HFFc6 (cell line): ENCODE measurements at regions not wholly inside any gene's neighbourhood (a gene's known extent, or its start where the extent isn't known, plus 50 kb on each side); places are given as distances from the start of the nearest gene placed in this dataset.

Experiments
- DNase-seq: peaks from one replicate; pipeline ENCODE4 v3.0.0-alpha.2; 2018
- H3K27ac Mint-ChIP-seq: 2 replicates; pipeline ENCODE4 v1.8.0; 2020; ENCODE audit warnings: mild to moderate bottlenecking, mixed read lengths
- H3K27me3 Mint-ChIP-seq: 2 replicates; pipeline ENCODE4 v1.8.0; 2021; ENCODE audit warnings: mild to moderate bottlenecking, moderate library complexity, mixed read lengths; ENCODE audit not compliant: insufficient read depth
- H3K36me3 Mint-ChIP-seq: 2 replicates; pipeline ENCODE4 v1.8.0; 2021; ENCODE audit warnings: low read depth, mixed read lengths
- H3K4me1 Mint-ChIP-seq: 2 replicates; pipeline ENCODE4 v1.8.0; 2020; ENCODE audit warnings: low read depth, mixed read lengths
- H3K4me3 Mint-ChIP-seq: 2 replicates; pipeline ENCODE4 v1.8.0; 2020; ENCODE audit warnings: mild to moderate bottlenecking, moderate library complexity, mixed read lengths
- H3K9me3 Mint-ChIP-seq: 2 replicates; pipeline ENCODE4 v1.8.0; 2020; ENCODE audit warnings: mild to moderate bottlenecking, mixed read lengths
- TF ChIP-seq, protein P1 (sequence below): fragments of 200-600 bp; sonication (generic); IDR thresholded peaks from 2 replicates; pipeline ENCODE4 v1.5.0; 2021; ENCODE audit warnings: antibody characterized with exemption, mild to moderate bottlenecking

DNA sequence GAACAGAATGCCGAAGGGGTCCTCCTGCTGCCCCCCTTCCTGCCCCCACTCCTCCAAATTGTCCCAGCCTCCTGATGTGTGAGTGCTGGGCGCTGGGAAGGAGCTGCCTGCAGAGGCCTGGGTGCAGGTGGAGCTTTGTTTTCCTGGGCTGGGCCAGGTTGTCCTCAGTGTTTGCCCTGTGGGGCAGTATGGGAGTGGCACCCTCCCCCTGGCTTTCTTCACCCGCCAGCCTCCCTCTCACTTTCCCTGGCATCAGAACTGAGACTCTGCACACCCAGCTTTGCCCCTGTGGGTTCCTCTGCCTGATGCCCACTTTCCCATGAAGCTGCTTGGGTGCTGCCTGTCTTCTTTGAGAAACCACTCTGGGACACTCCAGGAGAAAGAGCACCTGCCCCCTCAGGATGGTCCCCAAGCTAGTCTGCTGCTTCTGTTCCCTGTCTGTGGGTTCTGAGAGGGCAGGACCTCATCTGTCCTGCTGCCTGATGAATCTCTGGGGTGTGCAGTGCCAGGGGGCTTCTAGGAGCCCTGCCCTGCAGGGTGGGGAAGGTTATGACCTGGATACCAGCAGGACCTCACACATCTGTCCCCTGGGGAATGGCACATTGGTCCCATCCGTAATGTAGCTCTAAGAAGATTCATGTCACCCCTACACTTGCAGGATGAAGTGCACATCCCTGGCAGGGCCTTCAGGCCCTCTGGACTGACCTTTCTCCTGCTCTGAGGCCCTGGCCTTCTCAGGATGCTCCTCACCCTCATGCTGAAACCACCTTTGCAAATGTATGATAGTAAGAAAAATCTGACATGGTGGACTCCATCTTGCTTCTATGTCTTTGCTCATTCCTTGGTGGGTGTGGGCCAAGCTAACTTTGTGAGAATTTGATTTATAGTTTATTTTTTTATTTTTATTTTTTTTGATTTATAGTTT is 146.8 kb upstream of the HS6ST1 start:
- Mint-ChIP-seq H3K36me3 (peaks cover 20% of the 10 kb centered on the region; the same call in 1 of the 2 replicates), H3K27ac (no peak overlapping the region), H3K4me3 (no peak overlapping the region), H3K27me3 (peaks cover 6% of the 10 kb centered on the region), H3K4me1 (no peaks in the 10 kb centered on the region), H3K9me3 (peaks cover 30% of the 10 kb centered on the region)
- TF ChIP-seq, protein P1, sequence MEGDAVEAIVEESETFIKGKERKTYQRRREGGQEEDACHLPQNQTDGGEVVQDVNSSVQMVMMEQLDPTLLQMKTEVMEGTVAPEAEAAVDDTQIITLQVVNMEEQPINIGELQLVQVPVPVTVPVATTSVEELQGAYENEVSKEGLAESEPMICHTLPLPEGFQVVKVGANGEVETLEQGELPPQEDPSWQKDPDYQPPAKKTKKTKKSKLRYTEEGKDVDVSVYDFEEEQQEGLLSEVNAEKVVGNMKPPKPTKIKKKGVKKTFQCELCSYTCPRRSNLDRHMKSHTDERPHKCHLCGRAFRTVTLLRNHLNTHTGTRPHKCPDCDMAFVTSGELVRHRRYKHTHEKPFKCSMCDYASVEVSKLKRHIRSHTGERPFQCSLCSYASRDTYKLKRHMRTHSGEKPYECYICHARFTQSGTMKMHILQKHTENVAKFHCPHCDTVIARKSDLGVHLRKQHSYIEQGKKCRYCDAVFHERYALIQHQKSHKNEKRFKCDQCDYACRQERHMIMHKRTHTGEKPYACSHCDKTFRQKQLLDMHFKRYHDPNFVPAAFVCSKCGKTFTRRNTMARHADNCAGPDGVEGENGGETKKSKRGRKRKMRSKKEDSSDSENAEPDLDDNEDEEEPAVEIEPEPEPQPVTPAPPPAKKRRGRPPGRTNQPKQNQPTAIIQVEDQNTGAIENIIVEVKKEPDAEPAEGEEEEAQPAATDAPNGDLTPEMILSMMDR = no peak
- DNase-seq = no peak

DNA sequence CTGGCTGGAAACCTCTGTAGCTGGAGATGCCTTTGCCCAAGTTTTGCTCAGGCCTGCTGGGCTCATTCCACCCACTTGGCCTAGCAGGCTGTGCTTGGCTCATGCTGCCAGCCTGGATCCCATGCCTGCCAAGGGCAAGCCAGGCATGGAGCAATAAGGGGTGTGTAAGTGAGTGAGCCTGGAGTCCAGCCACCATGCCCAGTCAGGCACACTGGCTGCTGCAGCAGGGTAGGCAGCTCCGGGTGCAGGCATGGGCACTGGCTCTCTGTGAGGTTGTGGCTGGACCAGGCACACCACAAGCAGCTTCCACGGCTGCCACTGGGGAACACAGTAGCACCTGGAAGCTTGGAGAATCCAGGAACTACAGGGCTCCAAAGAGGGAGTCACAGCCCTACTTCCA is 147.7 kb upstream of the HS6ST1 start:
- peaks cover 23% of the 10 kb centered on the region; the same call in 1 of the 2 replicates for H3K36me3 Mint-ChIP-seq
- TF ChIP-seq, protein P1 = no peak
- no peak overlapping the region for H3K4me3 Mint-ChIP-seq
- H3K9me3 Mint-ChIP-seq = peaks cover 33% of the 10 kb centered on the region
- no peak for DNase-seq
- no peaks in the 10 kb centered on the region for H3K4me1 Mint-ChIP-seq
- no peak overlapping the region for H3K27ac Mint-ChIP-seq
- H3K27me3 Mint-ChIP-seq = peaks cover 3% of the 10 kb centered on the region

DNA sequence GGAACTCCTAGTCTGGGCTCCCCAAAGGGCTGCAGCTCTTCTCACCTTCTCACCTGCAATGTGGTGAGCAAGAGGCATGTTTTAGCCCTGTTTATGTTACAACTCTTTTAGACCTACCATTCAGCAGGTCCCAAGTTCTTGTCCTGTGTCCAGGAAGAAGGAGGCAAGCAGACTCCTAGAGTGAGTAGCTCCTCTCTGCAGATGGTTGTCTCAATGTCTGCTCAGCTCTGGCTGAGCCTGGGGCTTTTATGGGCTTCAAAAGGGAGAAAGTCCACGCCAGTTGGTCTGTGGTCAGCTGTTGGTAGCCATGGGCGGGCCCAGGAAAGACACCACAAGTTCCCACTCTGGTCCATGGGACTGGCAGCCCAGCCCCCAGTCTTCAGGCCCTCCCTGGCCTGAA is 148.1 kb upstream of the HS6ST1 start:
- H3K4me1 Mint-ChIP-seq = no peaks in the 10 kb centered on the region
- H3K36me3 Mint-ChIP-seq = peaks cover 23% of the 10 kb centered on the region; the same call in 1 of the 2 replicates
- H3K9me3 Mint-ChIP-seq = peaks cover 34% of the 10 kb centered on the region
- H3K27me3 Mint-ChIP-seq = peaks cover 2% of the 10 kb centered on the region
- H3K27ac Mint-ChIP-seq = no peak overlapping the region
- DNase-seq = no peak
- TF ChIP-seq, protein P1 = no peak
- no peak overlapping the region for H3K4me3 Mint-ChIP-seq

DNA sequence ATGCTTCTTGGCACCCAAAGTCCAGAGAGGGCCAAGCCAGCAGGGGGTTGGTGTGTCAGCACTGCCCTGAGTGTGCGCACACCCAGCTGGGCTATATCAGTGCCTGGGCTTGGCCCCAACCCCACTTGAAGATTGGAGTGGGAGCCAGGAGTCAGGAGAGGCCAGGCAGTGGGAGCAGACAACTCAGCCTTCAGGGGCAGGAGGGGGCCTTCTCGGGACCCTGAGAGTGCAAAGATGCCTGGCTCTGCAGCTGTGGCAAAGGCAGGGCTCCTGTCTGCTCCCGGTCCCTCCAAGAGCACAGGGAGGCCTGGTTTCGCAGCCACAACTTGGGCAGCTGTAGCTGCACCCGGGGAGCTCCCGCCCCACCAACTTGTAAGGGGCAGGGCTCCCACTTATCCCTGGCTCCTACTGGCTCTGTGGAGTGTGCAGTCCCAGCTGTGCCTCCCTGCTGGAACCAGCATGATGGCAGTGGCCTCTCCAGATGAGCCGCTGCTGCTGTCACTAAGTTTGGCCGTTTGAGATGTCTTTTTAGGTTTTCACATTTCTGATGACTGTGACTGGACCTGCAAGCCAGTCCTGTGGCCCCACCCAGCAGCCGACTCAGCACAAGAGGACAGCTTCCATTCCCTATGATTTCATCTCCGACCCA is 148.8 kb upstream of the HS6ST1 start:
- DNase-seq = no peak
- Mint-ChIP-seq H3K36me3 (peaks cover 23% of the 10 kb centered on the region; the same call in 1 of the 2 replicates), H3K27me3 (peaks cover 2% of the 10 kb centered on the region), H3K4me1 (0 out of 2 replicates have a peak, but pooled peaks cover under 1% of the 10 kb centered on the region), H3K27ac (no peak overlapping the region), H3K4me3 (no peak overlapping the region), H3K9me3 (peaks cover 41% of the 10 kb centered on the region)
- TF ChIP-seq, protein P1 = no peak

DNA sequence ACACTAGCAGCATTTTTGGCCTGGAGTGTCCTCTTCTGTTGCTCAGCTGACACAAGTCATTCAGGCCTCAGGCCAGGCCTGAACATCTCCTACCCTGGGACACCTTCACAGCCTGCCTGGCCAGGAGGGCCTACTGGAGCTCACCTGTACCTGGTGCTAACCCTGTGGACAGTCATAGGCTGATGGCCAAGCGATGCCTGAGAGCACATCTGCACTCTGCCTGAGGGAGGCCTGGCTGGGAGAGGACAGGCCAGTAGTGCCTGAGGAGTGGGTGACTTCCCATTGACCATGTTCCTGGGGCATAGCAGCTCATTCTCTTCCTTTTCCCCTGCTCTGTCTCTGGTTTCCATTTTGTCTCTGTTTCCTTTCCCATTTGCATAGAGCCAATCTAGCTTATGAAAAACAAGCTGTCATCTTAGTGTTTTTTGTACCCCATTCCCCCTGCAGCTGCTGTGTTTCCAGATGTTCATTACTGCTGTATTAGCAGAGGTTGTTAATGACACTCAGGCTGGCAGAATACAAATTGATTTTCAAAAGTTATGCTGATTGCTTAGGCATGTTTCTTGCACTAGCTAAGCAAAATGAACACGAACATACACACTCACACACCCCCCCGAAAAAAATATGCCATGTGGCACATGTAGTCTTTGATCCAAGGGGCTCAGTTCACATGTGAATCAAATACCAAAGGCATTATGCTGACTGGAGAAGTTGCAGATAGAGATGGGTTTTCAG is 149.7 kb upstream of the HS6ST1 start:
- no peak overlapping the region for H3K4me3 Mint-ChIP-seq
- no peak overlapping the region for H3K27ac Mint-ChIP-seq

More for the DNA sequence above, 149.7 kb upstream of the HS6ST1 start:
- TF ChIP-seq, protein P1 = no peak
- DNase-seq = no peak
- H3K36me3 Mint-ChIP-seq = peaks cover 23% of the 10 kb centered on the region; the same call in 1 of the 2 replicates
- peaks cover 44% of the 10 kb centered on the region for H3K9me3 Mint-ChIP-seq
- H3K4me1 Mint-ChIP-seq = peaks cover 9% of the 10 kb centered on the region
- H3K27me3 Mint-ChIP-seq = peaks cover 2% of the 10 kb centered on the region
